Hippocampal formation (tissue), 2 donors: ENCODE measurements at regions not wholly inside any gene's neighbourhood (a gene's known extent, or its start where the extent isn't known, plus 50 kb on each side); places are given as distances from the start of the nearest gene placed in this dataset.
"Not testable (repeated sequence)": the region's sequence is repeated elsewhere in the genome, so short reads cannot be mapped to it uniquely, and the experiment has no call there.

ENCODE experiments used
- DNase-seq, 2 donors: peaks; one replicate each; lab custom pipeline; 2025; lab: John Stamatoyannopoulos, UW

DNA sequence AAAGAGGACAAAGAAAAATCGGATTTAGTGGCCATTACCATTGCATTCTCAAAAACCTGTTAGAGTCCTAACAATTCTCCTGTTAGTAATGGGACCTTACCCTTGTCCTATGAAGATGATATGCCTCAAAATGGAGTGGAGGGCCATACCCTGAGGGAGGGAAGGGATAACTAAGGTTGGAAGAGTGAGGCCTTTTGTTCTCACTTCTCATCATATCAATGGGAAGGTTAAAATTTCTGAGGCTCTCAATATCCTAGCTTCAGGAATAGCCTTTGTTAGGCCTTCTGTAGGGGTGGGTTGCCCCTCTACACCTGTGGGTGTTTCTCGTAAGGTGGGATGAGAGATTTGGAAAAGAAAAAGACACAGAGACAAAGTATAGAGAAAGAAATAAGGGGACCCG lies 109.4 kb upstream of the SGIP1 start:
- DNase-seq: not testable (repeated sequence)

DNA sequence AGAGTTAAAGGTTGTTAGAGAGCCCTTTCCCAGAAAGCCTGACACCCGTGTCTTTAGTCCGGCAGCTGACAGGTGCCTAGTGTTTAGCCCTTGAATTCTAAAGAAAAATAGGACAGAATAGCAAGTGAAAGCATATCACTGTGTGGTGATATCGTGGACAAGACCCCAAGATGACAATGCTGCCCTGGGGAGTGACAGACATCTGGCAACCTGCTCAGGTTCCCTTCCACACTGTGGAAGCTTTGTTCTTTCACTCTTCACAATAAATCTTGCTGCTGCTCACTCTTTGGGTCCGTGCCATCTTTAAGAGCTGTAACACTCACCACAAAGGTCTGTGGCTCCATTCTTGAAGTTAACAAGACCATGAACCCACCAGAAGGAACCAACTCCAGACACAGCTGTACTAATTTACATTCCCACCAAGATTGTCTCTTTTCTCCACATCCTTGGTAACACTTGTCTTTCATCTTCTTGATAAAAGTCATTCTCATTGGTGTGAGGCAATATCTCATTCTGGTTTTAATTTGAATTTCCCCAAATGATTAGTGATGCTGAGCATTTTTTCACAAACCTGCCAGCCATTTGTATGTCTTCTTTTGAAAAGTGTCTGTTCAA lies 107.6 kb upstream of the SGIP1 start:
- no peak for DNase-seq

DNA sequence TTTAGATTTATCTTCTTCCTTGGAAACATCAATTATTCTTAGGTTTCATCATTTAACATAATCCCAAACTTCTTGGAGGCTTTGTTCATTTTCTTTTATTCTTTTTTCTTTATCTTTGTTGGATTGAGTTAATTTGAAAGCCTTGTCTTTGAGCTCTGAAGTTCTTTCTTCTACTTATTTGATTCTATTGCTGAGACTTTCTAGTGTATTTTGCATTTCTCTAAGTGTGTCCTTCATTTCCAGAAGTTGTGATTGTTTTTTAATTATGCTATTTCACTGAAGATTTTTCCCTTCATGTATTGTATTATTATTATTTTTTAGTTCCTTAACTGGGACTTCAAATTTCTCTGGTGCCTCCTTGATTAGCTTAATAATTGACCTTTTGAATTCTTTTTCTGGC lies 103.1 kb upstream of the SGIP1 start:
- DNase-seq: not testable (repeated sequence)

DNA sequence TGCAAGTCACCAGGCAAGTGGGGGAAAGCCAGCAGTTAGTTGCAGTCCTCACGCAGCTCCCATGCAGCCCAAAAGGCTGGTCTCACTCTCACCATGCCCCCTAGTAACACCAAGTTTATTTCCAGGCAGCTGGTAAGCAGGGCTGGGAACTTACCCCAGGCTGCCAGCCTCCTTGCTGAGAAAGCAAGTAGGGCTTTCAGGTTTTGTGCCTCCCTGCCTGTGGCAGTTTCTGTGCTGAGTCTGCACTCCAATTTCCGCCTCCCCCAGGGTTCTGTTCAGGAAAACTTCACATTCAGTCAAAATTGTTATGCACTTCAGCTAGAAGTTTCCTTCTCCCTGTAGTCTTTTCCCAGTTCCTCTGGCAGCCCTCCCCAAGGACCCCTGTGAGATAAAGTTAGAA lies 102.0 kb upstream of the SGIP1 start:
- no peak for DNase-seq

DNA sequence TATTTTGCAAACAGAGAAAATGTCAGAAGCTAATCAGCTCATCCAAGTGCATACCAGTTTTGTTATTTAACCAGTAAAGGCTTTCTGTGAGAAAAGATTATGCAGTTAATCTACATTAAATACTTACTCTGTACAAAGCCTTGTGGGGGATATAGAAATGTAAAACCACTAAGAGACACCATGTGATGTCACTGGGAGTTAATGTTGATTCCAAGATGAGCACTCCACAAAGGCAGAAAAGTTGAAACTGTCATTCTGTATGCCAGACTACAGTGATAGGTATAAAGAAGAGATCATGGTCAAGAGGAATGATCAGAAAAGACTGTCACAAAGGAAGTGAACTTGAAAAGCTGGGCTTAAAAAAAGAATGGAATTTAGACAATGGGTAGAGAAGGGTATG lies 100.3 kb upstream of the SGIP1 start:
- DNase-seq: no peak

DNA sequence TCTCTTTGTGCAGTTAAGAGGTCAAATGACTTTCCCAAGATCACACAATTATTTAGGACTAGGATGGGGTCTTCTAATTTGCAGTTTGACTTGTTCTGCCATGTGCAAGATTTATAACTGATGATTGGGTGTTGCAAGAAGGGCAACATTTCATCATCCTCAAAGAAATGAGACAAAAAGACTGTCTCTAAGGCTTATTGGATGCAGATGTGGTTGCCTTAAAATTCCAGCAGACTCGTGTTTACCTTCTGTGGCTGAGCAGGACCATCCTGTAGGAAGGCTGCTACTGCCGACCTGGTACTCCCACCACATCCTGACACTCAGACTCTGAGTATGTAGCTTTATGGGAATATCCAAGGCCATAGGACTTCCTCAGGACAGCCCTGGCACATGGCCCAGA lies 99.9 kb upstream of the SGIP1 start:
- no peak for DNase-seq

DNA sequence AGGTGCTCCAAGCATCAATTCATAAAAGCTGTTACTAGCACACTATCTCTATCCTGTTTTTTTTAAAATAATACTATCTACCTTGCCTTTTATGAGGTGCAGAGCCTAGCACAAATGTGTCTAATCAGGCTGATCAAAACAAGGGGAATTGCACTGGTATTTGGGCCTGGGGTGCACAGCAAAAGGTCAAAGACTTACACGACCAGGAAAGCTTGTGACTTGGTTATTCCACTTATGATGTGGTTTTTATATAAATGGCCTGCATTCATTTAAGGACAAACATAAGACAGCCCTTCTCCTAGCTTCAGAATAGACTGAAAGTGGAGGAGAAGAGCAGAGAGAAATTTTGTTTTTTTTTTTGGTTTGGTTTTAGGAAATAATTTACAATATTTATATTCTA lies 98.4 kb upstream of the SGIP1 start:
- no peak for DNase-seq

DNA sequence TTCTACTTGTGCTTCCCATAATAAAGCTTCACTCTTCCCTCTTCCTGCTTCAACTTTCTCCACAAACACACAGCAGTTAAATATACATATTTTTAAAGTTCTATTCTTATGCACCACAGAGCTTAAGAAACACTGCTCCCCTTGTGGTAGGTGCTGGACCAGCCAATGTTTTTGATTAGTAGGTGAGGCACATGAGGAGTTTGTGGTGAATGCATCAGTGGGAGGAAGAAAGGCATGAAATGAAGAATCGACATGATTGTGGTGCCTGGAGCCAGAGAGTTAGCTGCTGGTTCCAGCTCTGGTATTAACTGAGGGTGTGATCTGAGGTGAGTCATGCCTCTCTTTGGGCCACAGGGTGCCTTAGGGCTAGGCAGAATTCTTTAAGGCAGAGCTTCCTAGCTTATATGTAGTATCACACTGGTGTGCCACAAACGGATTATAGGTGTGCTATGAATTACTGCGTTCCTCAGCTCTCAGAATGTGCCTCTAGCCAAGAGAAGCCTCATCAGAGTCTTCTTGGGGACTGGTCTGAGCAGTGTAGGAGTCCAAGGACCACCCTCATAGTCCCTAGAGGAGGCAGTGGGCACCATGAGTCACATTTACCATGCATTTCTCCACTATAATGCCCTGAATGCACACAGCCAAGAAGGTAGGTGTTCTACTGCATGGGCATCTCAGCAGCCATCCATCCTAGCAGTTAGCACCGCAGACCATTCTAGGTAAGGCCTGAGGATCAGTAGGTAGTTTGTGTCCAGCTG lies 97.4 kb upstream of the SGIP1 start:
- DNase-seq: no peak

DNA sequence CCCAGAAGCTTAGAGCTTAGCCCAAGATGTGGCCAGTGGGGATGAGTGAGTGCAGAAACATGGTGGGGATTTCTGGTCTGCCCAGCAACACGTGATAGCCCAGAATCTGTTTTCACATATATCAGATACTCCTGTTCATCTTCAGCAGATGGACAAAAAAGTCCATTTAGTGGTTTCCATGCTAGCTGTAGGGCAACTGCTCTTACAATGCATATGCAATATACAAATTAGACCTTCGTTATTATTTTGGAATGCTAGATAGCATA lies 96.9 kb upstream of the SGIP1 start:
- DNase-seq: no peak

DNA sequence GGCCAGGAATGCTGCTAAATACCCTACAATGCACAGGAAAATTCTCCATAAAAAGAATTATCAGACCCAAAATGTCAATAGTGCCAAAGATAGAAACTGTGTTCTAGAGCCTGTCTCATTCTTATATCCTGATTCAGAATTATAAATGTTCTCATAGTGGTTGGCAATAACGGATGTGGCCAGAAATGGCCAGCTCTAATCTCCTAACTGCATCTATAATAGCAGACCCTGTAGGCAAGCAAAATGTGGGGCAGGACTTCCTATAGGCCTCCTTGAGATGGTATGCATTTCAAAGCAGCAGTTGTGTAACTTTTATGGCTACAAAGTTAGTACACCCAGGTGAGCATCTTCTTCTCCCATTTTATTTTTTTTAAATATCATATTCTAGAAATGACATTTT lies 95.9 kb upstream of the SGIP1 start:
- no peak for DNase-seq

DNA sequence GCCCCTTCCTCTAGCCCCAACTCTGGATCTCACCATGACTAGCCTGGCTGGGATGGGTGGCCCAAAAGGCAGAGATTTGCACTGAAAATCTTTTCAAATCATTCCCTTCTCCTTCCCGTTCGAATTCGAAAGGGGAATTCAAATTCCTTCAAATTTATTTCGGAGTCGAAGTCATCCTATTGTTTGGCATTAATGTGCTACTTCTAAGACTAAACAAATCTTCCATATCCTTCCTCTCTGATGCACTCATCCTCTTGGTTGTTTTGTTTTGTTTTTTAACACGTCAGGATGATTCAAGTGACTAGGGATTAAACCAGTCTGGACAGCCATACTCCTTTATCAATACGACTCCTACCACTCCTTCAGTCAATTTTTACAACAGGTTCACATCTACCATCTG lies 95.5 kb upstream of the SGIP1 start:
- no peak for DNase-seq

DNA sequence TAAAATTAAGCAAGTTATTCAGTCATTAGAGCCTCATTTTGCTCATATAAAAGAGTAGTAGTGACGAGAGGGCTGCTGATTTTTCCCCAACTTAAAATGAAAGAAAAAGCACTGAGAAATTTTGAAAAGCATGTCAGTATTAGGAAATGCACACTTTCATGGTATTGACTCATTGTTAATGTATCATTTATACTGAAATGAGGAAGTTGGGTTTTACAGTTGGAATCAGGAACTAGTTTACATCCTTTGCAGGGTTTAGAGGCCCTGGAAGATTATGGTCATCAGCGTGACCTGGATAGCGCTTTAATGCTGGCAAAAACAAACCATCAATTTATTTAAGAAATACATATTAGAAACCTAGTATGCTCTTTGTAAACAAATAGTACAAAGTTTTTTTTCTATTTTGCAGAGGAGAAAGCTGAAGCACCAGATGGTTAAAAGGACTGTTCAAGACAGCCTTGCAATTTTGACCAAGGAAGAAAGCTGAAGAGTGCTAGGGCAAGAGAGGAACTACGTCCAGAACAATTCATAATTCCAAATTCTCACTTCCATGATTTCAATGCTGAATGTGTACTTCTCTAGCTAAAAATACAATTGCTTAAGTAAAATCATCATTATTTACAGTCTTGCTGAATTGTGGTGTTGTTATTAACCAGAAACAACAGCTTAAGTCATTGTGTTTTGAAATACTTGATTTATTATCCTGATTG lies 94.8 kb upstream of the SGIP1 start:
- DNase-seq: no peak

DNA sequence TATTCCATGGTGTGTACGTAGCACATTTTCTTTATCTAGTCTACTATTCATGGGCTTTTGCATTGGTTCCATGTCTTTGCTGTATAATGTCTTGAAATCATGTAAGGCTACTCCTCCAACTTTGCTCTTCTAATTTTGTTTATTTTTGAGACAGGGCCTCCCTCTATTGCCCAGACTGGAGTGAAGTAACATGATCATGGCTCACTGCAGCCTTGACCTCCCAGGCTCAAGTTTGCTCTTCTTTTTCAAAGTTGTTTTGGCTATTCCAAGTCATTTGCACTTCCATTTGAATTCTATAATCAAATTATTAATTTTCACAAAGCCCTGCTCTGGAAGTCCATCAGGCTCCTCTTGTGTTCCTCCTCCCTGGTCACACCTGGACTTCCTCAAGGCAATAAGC lies 90.2 kb upstream of the SGIP1 start:
- no peak for DNase-seq

DNA sequence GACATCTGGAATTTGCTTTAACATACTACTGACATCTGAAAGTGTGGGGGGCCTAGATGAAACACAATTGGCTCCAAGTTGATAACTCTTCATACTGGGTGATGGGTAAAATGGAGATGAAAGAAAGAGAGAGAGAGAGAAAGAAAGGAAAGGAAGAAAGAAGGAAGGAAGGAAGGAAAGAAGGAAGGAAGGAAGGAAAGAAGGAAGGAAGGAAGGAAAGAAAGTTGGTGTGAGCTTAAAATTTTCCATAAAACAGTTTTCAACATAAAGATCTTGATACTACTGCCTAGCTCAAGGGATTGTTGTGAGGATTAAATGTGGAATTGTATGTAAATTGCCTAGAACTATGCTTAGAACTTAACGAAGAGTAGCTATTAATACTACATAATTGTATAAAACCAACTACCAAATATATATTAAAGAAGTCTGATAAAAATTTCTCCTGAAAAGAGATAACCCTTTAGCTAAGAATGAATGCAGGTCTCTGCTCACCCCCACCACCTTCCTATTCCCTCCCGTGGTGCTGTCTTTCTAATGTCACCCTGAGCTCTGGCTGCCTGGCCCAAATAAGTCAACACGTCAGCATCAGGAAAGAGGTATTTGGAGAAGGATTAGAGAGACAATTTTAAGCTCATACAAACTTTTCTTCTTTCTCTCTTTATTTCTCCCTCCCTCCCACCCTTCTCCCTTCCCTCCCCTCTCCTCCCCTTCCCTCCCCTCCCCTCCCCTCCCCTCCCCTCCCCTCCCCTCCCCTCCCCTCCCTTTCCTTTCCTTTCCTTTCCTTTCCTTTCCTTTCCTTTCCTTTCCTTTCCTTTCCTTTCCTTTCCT lies 89.3 kb upstream of the SGIP1 start:
- no peak for DNase-seq

DNA sequence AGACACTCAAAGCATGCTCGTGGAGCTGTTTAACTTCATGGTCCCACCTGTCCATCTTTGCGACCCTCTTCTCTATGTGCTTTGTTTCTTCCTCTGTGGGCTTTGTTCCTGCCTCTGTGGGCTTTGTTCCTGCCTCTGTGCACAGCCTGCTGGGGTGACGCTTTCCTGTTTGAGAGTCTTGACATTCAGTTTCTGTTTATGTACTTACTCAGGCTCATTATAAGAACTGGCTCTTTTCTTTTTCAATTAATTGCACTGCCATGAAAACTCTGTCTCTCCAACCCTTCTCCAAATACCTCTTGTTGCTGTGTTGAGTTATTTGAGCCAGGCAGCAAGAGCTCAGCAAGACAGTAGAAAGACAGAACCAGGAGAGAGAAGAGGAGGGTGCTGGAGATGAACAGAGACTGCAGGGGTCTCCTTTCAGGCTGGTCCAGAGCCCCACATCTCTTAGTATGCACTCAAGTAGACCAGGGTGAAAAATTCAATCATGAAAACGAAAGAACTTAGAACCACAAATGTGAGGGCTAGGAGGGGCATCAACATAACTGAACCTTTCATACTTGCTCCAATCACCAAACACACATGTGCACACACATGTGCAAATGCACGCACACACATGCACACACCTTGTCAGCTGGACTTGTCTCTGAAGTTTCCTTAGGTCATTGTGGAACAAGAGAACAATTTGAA lies 88.3 kb upstream of the SGIP1 start:
- peak; percentile 22 to 43 for DNase-seq

DNA sequence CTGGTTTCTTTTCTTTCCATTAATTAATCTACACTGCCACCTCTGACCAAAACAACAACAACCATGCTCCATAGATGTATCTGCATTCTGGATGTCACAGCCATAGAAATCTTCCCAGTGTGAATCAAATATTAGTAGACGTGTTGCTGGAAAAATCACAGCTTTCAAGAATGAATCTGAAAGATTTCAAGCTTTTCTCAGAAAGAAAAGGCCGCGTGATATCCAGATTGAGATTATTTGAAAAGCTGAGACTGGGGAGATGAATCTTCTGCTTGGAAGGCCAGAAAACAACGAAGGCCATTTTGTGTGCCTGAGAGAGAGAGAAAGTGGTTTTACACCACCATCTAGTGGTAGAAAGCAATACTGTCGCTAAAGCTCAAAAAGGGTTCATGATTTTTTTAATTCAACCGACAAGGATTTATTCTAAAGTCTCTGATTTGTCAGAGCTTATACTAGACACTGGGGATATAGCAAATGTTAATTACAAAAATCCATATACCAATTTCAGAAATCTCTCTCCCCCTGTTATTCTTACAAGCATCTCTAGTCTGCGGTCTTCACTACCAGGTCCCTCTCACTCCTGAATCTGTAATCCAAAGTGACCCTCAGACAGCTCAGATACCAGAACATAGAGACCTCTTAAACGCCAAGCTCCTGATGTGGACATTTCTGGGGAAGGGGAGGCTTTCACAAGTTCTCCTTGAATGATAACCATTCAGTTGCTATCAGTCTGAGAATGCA lies 87.5 kb upstream of the SGIP1 start:
- DNase-seq: peak in 1 of 2 donors; percentile 86

DNA sequence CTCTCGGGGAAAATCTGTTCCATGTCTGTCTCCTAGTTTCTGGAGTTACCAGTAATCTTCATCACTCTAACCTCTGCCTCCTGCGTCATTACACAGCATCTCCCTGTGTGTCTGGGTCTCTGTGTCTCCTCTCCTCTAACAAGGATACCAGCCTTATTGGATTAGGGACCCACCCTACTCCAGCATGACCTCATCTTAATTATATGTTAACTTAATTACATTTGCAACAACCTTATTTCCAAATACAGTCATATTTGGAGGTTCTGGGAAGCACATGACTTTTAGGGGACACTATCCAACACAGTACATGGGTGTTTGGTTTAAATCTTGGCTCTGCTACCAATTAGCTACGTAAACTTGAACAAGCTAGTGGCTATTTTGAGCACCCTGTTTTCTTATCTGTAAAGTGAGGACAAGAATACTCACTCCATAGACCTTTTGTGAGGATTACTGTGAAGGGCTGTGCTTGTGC lies 83.9 kb upstream of the SGIP1 start:
- DNase-seq: no peak

DNA sequence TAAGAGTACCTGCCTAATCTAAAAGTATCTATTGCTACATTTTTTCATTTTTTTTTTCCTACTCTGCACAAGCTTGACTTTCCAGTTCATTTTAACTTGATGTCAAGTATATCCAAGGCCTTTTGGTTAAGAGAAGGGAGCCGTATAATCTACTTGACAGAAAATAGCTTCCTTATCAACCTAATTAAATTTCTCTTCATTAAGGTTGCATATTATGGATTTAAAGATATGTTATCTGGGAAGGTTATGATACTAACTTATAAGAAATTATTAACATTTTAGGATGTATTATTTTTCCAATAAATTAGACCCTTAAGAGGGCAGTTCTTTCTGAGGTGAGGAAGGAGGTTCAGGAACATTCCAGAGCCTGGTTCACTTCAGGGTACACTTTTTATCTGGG lies 83.1 kb upstream of the SGIP1 start:
- no peak for DNase-seq

DNA sequence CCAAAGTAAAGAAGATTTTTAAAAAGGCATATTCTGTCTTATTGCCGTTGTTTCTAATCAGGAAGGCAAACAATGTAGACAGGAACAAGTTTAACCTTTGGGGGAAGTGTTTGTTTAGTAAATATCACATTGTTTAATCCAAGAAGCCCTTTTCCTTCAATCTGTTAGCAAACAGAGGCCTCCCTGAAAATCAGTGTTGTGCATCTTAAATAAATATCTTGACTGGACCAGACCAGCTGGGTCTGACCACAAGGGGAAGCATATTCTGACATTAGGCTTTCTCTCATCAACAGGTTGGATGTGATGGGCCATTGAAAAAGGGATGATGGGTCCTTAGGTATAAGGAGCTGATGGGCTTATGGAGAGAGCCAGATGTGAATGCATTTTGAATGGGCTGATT lies 81.8 kb upstream of the SGIP1 start:
- no peak for DNase-seq

DNA sequence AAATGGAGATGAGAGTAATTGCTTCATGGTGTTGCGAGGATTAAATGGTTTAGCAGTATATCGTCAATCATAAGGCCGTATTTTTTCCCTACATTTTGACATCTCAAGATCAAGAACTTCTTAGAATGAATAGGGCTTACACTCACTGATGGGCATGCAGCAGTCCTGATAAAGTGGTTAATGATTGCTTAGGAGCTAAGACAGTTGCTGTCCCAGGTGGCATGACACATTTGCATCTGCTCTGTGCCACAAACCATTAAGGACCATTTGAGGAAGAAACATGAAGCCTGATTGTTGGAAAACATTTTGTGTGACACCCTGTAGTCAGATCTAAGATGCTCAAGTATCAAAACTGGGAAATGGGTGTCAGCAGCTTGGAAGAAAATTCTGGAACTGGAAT lies 81.0 kb upstream of the SGIP1 start:
- no peak for DNase-seq

DNA sequence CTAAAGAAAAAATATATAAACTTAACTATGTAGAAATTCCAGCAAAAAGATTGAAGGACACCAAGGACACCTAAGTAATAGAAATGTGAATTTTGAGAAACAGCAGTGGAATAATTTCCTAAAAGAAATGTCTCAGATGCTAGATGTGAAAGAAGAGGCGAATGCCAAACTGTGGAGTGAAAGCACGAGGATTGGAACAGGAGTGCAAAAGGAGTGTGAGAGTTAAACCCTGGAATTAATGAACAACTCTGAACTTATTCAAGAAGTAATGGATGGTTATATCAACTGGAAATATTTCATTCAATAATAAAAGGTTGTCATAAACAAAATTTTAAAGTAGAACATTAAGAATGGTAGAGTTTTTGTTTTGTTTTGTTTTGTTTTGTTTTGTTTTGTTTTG lies 78.5 kb upstream of the SGIP1 start:
- no peak for DNase-seq
